Natural killer cell (primary cell): ENCODE measurements at regions not wholly inside any gene's neighbourhood (a gene's known extent, or its start where the extent isn't known, plus 50 kb on each side); places are given as distances from the start of the nearest gene placed in this dataset.

Experiments
- ATAC-seq, 3 donors: fragments of 150-1000 bp in 2 of 3; fragments of 200-7000 bp in 1 of 3; cut with Tn5 transposase; 1 replicate in 1 of 3; 2 replicates in 2 of 3; pipeline ENCODE4 v1.10.0; 2021; ENCODE audit warnings: mild to moderate bottlenecking in 2 of 3, moderate library complexity in 2 of 3
- DNase-seq, 2 donors: peaks; one replicate each; pipeline versions ENCODE4 v3.0.0 to v3.0.0-alpha.2; 2013 to 2021; ENCODE audit warnings: mixed read lengths in 1 of 2
- H3K27ac ChIP-seq: one replicate; pipeline ENCODE4 v1.5.1; 2013; ENCODE audit warnings: mild to moderate bottlenecking, low read length
- H3K27me3 ChIP-seq: one replicate; pipeline ENCODE4 v1.6.1; 2013; ENCODE audit warnings: low read length; ENCODE audit not compliant: control insufficient read depth, insufficient read depth
- H3K36me3 ChIP-seq: one replicate; pipeline ENCODE4 v1.6.1; 2013; ENCODE audit warnings: low read length; ENCODE audit not compliant: control insufficient read depth, insufficient read depth
- H3K4me1 ChIP-seq: one replicate; pipeline ENCODE4 v1.6.1; 2013; ENCODE audit warnings: low read length; ENCODE audit not compliant: control insufficient read depth, insufficient read depth
- H3K4me3 ChIP-seq: one replicate; pipeline ENCODE4 v1.5.1; 2013; ENCODE audit warnings: low read length
- H3K9me3 ChIP-seq: one replicate; pipeline ENCODE4 v1.6.1; 2013; ENCODE audit warnings: low read length; ENCODE audit not compliant: control insufficient read depth, insufficient read depth
- H3K27ac Mint-ChIP-seq, 2 donors: one replicate each; pipeline ENCODE4 v1.8.0; 2022; ENCODE audit warnings: mild to moderate bottlenecking in 2 of 2, mixed read lengths in 2 of 2, moderate library complexity in 1 of 2
- H3K27me3 Mint-ChIP-seq, 2 donors: one replicate each; pipeline ENCODE4 v1.8.0; 2022; ENCODE audit warnings: low read depth in 2 of 2, mixed read lengths in 2 of 2
- H3K36me3 Mint-ChIP-seq: one replicate; pipeline ENCODE4 v1.8.0; 2022; ENCODE audit warnings: mixed read lengths
- H3K4me1 Mint-ChIP-seq, 2 donors: one replicate each; pipeline ENCODE4 v1.8.0; 2022; ENCODE audit warnings: mixed read lengths in 2 of 2
- H3K4me3 Mint-ChIP-seq: one replicate; pipeline ENCODE4 v1.8.0; 2022; ENCODE audit warnings: mild to moderate bottlenecking, moderate library complexity, mixed read lengths
- H3K9me3 Mint-ChIP-seq, 2 donors: one replicate each; pipeline ENCODE4 v1.8.0; 2022; ENCODE audit warnings: mixed read lengths in 2 of 2
- WGBS: methylation state at CpG from one replicate; pipeline ENCODE4 v1.1.7; 2013; ENCODE audit warnings: missing lambda C conversion rate; ENCODE audit not compliant: insufficient coverage; 5-methylcytosine and 5-hydroxymethylcytosine counted together
- intact Hi-C: fragments of 100-400 bp; cut with micrococcal nuclease; formaldehyde crosslinking; loops from one replicate; pipeline ENCODE4 v1.14.2; 2022
- TF ChIP-seq, protein P1 (sequence below): fragments of 200-600 bp; IDR thresholded peaks from one replicate; pipeline ENCODE4 v1.8.0; 2022; ENCODE audit warnings: antibody characterized with exemption

- TF ChIP-seq, protein P1, sequence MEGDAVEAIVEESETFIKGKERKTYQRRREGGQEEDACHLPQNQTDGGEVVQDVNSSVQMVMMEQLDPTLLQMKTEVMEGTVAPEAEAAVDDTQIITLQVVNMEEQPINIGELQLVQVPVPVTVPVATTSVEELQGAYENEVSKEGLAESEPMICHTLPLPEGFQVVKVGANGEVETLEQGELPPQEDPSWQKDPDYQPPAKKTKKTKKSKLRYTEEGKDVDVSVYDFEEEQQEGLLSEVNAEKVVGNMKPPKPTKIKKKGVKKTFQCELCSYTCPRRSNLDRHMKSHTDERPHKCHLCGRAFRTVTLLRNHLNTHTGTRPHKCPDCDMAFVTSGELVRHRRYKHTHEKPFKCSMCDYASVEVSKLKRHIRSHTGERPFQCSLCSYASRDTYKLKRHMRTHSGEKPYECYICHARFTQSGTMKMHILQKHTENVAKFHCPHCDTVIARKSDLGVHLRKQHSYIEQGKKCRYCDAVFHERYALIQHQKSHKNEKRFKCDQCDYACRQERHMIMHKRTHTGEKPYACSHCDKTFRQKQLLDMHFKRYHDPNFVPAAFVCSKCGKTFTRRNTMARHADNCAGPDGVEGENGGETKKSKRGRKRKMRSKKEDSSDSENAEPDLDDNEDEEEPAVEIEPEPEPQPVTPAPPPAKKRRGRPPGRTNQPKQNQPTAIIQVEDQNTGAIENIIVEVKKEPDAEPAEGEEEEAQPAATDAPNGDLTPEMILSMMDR, result no peak
- no peak for ATAC-seq
- Mint-ChIP-seq H3K4me3 (no peak overlapping the region), H3K27me3 (no peaks in the 10 kb centered on the region), H3K4me1 (no peaks in the 10 kb centered on the region), H3K36me3 (peaks cover 11% of the 10 kb centered on the region), H3K27ac (no peak overlapping the region), H3K9me3 (peaks cover 9 to 22% of the 10 kb centered on the region in 2 donors)
- intact Hi-C loops, result no loop called here
- H3K27ac ChIP-seq, result no peak overlapping the region
- H3K9me3 ChIP-seq, result peaks cover 4% of the 10 kb centered on the region
- no peaks in the 10 kb centered on the region for H3K4me1 ChIP-seq
- no peaks in the 10 kb centered on the region for H3K36me3 ChIP-seq
- no peaks in the 10 kb centered on the region for H3K27me3 ChIP-seq
- WGBS, result 92% methylated on average over 3 of the region's 3 CpGs
- no peak overlapping the region for H3K4me3 ChIP-seq
- no peak for DNase-seq
Observed at GRCh38 chr3:144662729-144663128, 691.1 kb downstream of the DIPK2A start.

GRCh38 chr3:144663456-144664436 is 692.1 kb downstream of the DIPK2A start:
- Mint-ChIP-seq H3K9me3 (peaks cover 9 to 22% of the 10 kb centered on the region in 2 donors), H3K27me3 (no peaks in the 10 kb centered on the region), H3K4me3 (no peak overlapping the region), H3K36me3 (peaks cover 11% of the 10 kb centered on the region), H3K4me1 (no peaks in the 10 kb centered on the region), H3K27ac (no peak overlapping the region)
- intact Hi-C loops, result no loop called here
- Histone ChIP-seq H3K36me3 (no peaks in the 10 kb centered on the region), H3K9me3 (peaks cover 4% of the 10 kb centered on the region), H3K27me3 (no peaks in the 10 kb centered on the region), H3K27ac (no peak overlapping the region), H3K4me1 (no peaks in the 10 kb centered on the region), H3K4me3 (no peak overlapping the region)
- DNase-seq, result no peak
- ATAC-seq, result no peak
- WGBS, result 88% methylated on average over 6 of the region's 6 CpGs
- TF ChIP-seq, protein P1, result no peak

DNA sequence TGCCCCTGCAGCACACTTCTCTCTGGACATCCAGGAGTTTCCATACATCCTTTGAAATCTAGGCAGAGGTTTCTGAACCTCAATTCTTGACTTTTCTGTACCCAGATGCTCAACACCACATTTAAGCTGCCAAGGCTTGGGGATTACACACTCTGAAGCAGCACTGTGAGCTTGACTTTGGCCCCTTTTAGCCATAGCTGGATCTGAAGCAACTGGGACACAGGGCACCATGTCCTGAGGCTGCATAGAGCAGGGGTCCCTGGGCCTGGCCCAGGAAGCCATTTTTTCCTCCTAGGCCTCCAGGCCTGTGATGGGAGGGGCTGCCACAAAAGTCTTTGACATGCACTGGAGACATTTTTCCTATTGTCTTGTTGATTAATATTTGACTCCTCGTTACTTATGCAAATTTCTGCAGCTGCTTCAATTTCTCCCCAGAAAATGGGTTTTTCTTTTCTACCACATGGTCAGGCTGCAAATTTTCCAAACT is 694.0 kb downstream of the DIPK2A start:
- H3K4me3 Mint-ChIP-seq, result no peak overlapping the region
- Histone ChIP-seq H3K4me1 (no peaks in the 10 kb centered on the region), H3K9me3 (peaks cover 4% of the 10 kb centered on the region), H3K36me3 (no peaks in the 10 kb centered on the region), H3K27me3 (no peaks in the 10 kb centered on the region), H3K27ac (no peak overlapping the region), H3K4me3 (no peak overlapping the region)
- peaks cover 11% of the 10 kb centered on the region for H3K36me3 Mint-ChIP-seq
- H3K27me3 Mint-ChIP-seq, result no peaks in the 10 kb centered on the region
- no peak for DNase-seq
- no peak for ATAC-seq
- H3K9me3 Mint-ChIP-seq, result peaks cover 9 to 22% of the 10 kb centered on the region in 2 donors
- H3K4me1 Mint-ChIP-seq, result no peaks in the 10 kb centered on the region
- 79% methylated on average over 1 of the region's 1 CpG for WGBS
- no peak overlapping the region for H3K27ac Mint-ChIP-seq
- TF ChIP-seq, protein P1, result no peak
- intact Hi-C loops, result no loop called here
